ENCODE measurements at regions not wholly inside any gene's neighbourhood (a gene's known extent, or its start where the extent isn't known, plus 50 kb on each side); places are given as distances from the start of the nearest gene placed in this dataset.

DNA sequence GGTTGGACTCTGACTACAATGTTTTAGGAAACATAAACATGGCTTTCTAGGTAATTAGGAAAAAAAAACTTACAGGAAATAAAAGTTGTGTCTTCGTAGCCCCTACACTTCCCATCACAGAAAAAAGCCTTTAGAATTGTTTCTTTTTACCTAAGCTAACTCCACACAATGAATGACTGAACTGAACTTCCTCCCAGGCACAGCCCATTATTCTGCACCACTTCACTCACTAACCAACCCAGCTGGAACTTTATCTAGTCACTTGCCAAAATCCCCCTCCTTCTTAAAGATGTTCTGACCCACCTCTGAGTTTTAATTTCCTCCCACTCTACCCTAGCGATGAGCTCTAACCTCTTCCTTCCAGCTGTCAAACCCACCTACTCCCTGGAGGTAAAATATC lies 91.7 kb upstream of the MEOX2 start:
- Histone ChIP-seq H3K4me3 (no peak overlapping the region), H3K36me3 (no peaks in the 10 kb centered on the region), H3K27ac (peak overlapping the region in 4 of 10 donors; percentile 2 to 58 (median 51)), H3K4me1 (peaks cover 0 to 31% (median 5%) of the 10 kb centered on the region in 9 donors), H3K9me3 (peaks cover 0 to 6% (median 0%) of the 10 kb centered on the region in 11 donors), H3K27me3 (no peaks in the 10 kb centered on the region)
- intact Hi-C loops (cut with DNase I) = loop anchor here in 1 of 10 donors (10.0 kb wide), 1 partner anchor 57 kb away; no protein-coding TSS in a partner anchor
- TF ChIP-seq, protein P1, sequence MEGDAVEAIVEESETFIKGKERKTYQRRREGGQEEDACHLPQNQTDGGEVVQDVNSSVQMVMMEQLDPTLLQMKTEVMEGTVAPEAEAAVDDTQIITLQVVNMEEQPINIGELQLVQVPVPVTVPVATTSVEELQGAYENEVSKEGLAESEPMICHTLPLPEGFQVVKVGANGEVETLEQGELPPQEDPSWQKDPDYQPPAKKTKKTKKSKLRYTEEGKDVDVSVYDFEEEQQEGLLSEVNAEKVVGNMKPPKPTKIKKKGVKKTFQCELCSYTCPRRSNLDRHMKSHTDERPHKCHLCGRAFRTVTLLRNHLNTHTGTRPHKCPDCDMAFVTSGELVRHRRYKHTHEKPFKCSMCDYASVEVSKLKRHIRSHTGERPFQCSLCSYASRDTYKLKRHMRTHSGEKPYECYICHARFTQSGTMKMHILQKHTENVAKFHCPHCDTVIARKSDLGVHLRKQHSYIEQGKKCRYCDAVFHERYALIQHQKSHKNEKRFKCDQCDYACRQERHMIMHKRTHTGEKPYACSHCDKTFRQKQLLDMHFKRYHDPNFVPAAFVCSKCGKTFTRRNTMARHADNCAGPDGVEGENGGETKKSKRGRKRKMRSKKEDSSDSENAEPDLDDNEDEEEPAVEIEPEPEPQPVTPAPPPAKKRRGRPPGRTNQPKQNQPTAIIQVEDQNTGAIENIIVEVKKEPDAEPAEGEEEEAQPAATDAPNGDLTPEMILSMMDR (IDR thresholded peaks at IDR 0.05) = no peak
- ATAC-seq = peak in 5 of 8 donors; percentile 33 to 80 (median 60)
- 47 to 55% methylated on average over 2 of the region's 2 CpGs for WGBS, 2 donors
- DNase-seq = no peak

DNA sequence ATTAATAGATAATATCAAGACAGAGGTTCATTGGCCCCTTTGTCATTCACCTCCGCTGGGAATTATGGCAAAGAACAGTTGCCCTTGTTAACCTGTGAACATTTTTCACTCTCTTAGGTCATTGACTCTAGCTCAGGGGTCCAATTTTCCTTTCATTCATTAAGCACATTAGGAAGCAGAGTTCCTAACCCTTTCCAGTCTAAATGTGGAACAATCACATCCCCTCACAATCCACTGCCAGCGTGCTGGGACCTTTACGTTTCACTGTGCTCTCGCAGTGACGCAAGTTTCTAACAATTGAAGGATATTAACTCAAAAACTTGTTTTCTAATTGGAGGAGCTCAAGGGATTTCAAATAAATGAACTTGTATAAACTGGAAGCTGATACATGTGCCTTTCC lies 79.3 kb upstream of the MEOX2 start:
- intact Hi-C loops (cut with DNase I) = loop anchor here in 3 of 10 donors (5.0 to 10.0 kb wide), 5 partner anchors 67 to 302 kb away; partner anchors contain the start of gene MEOX2 (in 1 of the 3)
- peak overlapping the region in 8 of 10 donors; percentile 9 to 84 (median 58) for H3K27ac ChIP-seq
- no peaks in the 10 kb centered on the region for H3K36me3 ChIP-seq
- peak; percentile 15 to 74 for DNase-seq
- 60 to 62% methylated on average over 5 of the region's 5 CpGs for WGBS, 2 donors
- H3K27me3 ChIP-seq = no peaks in the 10 kb centered on the region
- TF ChIP-seq, protein P1 (IDR thresholded peaks at IDR 0.05) = no peak
- H3K9me3 ChIP-seq = peaks cover 0 to 21% (median 0%) of the 10 kb centered on the region in 11 donors
- H3K4me3 ChIP-seq = no peak overlapping the region
- ATAC-seq = peak; percentile 67 to 96 (median 94)
- H3K4me1 ChIP-seq = peaks cover 0 to 32% (median 14%) of the 10 kb centered on the region in 9 donors

DNA sequence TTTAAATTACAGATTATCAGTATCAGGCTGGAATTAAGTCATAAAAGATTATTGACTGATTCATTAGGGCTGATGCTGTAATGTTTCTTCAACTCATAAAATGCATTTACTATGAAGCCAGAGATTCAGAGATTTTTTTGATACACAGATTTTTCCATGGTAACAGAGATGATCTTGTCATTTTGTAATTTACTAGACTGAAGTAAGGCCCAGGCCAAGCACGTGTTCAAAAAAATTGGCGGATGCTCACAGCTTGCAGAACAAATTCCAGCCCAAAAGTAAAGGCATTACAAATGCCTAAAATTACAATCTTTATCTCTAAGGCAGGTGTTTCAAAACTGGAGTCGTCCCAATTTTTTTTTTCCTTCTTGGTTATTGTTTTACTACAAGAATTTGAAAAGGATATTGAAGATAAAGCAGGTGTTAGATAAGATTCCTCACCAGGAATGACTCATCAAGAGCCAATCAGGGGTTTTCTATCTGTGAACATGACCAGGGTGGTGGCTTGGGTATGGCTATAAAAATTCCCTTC lies 78.4 kb upstream of the MEOX2 start:
- H3K27me3 ChIP-seq = no peaks in the 10 kb centered on the region
- DNase-seq (peak in 1 of 2 donors; percentile 60), ATAC-seq (peak; percentile 50 to 86 (median 81))
- H3K9me3 ChIP-seq = peaks cover 0 to 17% (median 0%) of the 10 kb centered on the region in 11 donors
- peak overlapping the region in 9 of 10 donors; percentile 25 to 84 (median 55) for H3K27ac ChIP-seq
- intact Hi-C loops (cut with DNase I) = loop anchor here in 3 of 10 donors (5.0 to 10.0 kb wide), 6 partner anchors 38 to 302 kb away; partner anchors contain the start of gene MEOX2 (in 1 of the 3)
- TF ChIP-seq, protein P1 (IDR thresholded peaks at IDR 0.05) = no peak
- no peak overlapping the region for H3K4me3 ChIP-seq
- no peaks in the 10 kb centered on the region for H3K36me3 ChIP-seq
- 29 to 40% methylated on average over 3 of the region's 3 CpGs for WGBS, 2 donors
- peaks cover 0 to 32% (median 14%) of the 10 kb centered on the region in 9 donors for H3K4me1 ChIP-seq

DNA sequence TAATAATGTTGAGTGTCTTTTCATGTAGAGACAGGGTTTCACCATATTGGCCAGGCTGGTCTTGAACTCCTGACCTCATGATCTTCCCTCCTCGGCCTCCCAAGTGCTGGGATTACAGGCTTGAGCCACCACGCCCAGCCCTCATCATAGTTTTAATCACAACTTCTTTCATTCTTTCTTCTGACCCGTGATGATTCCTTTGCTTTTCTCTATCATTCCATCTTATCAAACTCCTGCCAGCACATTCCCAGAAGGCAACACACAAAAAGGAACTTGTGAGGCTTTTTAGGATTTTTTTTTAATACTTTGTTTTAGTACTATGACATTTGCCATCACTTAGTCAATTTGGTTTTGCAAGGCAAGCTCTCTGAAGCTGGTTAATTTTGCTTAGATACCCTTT lies 77.5 kb upstream of the MEOX2 start:
- H3K4me1 ChIP-seq = peaks cover 0 to 32% (median 14%) of the 10 kb centered on the region in 9 donors
- DNase-seq = no peak
- H3K36me3 ChIP-seq = no peaks in the 10 kb centered on the region
- TF ChIP-seq, protein P1 (IDR thresholded peaks at IDR 0.05) = no peak
- intact Hi-C loops (cut with DNase I) = loop anchor here in 2 of 10 donors (5.0 to 10.0 kb wide), 2 partner anchors 37 to 301 kb away; no protein-coding TSS in a partner anchor
- no peaks in the 10 kb centered on the region for H3K27me3 ChIP-seq
- 69 to 74% methylated on average over 3 of the region's 3 CpGs for WGBS, 2 donors
- no peak overlapping the region for H3K4me3 ChIP-seq
- peak overlapping the region in 9 of 10 donors; percentile 21 to 84 (median 39) for H3K27ac ChIP-seq
- peaks cover 0 to 8% (median 0%) of the 10 kb centered on the region in 11 donors for H3K9me3 ChIP-seq
- ATAC-seq = no peak

Data from heart right ventricle (tissue), 16 donors.